Left ventricle myocardium inferior (tissue), 1 donor: ENCODE measurements at regions not wholly inside any gene's neighbourhood (a gene's known extent, or its start where the extent isn't known, plus 50 kb on each side); places are given as distances from the start of the nearest gene placed in this dataset.

ENCODE experiments used
- DNase-seq: peaks from one replicate; pipeline ENCODE4 v3.0.0-alpha.2; 2020
- H3K27ac ChIP-seq: fragments of 200-600 bp; replicated peaks from 2 replicates; pipeline ENCODE4 v1.8.0; 2021
- H3K27me3 ChIP-seq: fragments of 200-600 bp; 2 replicates; pipeline ENCODE4 v1.8.0; 2021; ENCODE audit warnings: low read depth
- H3K36me3 ChIP-seq: fragments of 200-600 bp; 2 replicates; pipeline ENCODE4 v1.8.0; 2021
- H3K4me1 ChIP-seq: fragments of 200-600 bp; 2 replicates; pipeline ENCODE4 v1.8.0; 2021
- H3K4me3 ChIP-seq: fragments of 200-600 bp; 2 replicates; pipeline ENCODE4 v1.8.0; 2021; ENCODE audit warnings: mild to moderate bottlenecking, moderate library complexity
- H3K9me3 ChIP-seq: fragments of 200-600 bp; replicated peaks from 2 replicates; pipeline ENCODE4 v1.8.0; 2021
- CTCF ChIP-seq: fragments of 200-600 bp; IDR thresholded peaks from 2 replicates; pipeline ENCODE4 v1.8.0; 2021; ENCODE audit warnings: antibody characterized with exemption, mild to moderate bottlenecking, borderline replicate concordance
- intact Hi-C: fragments of 100-400 bp; cut with micrococcal nuclease; formaldehyde crosslinking; loops from one replicate; pipeline ENCODE4 v1.11.0; 2022
- donor health status: DM: no; HTN: yes; CAD: no; lungs with severe emphysema.

GRCh38 chr2:204470621-204471196 lies 74.6 kb upstream of the PARD3B start:
- no peak overlapping the region for H3K4me3 ChIP-seq
- no peaks in the 10 kb centered on the region for H3K4me1 ChIP-seq
- H3K9me3 ChIP-seq, result no peaks in the 10 kb centered on the region
- no peaks in the 10 kb centered on the region for H3K27me3 ChIP-seq
- no peak for DNase-seq
- H3K36me3 ChIP-seq, result no peaks in the 10 kb centered on the region
- TF ChIP-seq CTCF, result no peak
- H3K27ac ChIP-seq, result no peak overlapping the region
- intact Hi-C loops, result no loop called here

DNA sequence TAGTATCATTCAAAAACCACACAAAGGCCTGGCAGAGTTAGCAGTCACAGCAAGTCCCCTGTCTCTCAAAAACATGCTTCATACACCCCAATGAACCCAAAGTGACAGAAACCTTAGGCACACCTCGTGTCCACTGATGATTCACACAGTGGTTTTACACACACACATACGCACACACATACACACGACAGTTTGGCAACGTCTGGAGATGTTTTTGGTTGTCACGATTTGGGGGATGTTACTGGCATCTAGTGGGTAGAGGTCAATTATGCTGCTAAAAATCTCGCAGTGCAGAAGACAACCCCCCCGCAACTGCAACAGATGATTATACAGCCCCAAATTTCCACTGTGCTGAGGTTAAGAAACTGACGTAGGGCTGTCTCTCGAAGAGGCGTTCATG lies 72.9 kb upstream of the PARD3B start:
- no peaks in the 10 kb centered on the region for H3K36me3 ChIP-seq
- no peaks in the 10 kb centered on the region for H3K4me1 ChIP-seq
- no peaks in the 10 kb centered on the region for H3K27me3 ChIP-seq
- DNase-seq, result no peak
- no peak for TF ChIP-seq CTCF
- H3K9me3 ChIP-seq, result no peaks in the 10 kb centered on the region
- intact Hi-C loops, result no loop called here
- no peak overlapping the region for H3K27ac ChIP-seq
- H3K4me3 ChIP-seq, result no peak overlapping the region

DNA sequence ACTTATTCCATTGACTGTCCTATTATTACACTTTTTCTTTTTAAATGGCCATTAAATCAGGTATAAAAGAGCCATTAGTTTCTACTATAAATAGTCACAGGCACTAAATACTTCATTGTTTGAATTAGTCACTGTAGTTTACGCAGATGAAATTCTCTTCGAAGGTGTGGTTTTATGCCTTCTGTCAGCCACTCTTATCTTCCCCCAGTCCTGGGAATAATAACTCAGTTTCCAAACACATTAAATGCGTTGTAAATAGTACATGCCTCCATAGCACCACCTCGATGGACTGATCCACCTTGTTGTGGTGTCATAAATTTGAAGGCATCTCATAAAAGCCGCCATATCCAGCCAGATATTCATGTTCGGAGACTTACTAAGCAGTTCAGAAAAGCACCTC lies 72.1 kb upstream of the PARD3B start:
- Histone ChIP-seq H3K4me3 (no peak overlapping the region), H3K4me1 (no peaks in the 10 kb centered on the region), H3K9me3 (no peaks in the 10 kb centered on the region), H3K27ac (no peak overlapping the region), H3K27me3 (no peaks in the 10 kb centered on the region), H3K36me3 (no peaks in the 10 kb centered on the region)
- intact Hi-C loops, result no loop called here
- no peak for DNase-seq
- no peak for TF ChIP-seq CTCF

DNA sequence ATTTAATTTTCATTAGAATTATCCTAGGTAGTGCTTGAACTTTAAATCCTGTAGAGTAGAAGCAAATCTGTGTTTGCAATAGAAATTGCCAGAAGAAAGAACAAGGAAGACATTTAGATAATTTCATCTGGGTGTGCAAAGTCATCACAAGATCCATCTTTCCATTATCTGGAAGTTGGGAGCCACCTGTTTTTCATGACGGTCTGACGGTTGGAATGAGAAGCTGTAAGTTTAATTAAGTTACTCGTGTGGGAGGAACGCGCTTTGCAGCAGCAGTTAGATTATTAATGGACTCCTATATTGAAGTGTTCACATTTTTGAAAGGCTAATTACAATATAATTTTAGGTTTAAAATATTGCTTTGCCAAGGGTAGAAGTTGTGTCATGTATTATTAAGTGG lies 69.9 kb upstream of the PARD3B start:
- Histone ChIP-seq H3K9me3 (no peaks in the 10 kb centered on the region), H3K36me3 (no peaks in the 10 kb centered on the region), H3K27ac (no peak overlapping the region), H3K4me1 (no peaks in the 10 kb centered on the region), H3K27me3 (no peaks in the 10 kb centered on the region), H3K4me3 (no peak overlapping the region)
- intact Hi-C loops, result no loop called here
- no peak for TF ChIP-seq CTCF
- no peak for DNase-seq

DNA sequence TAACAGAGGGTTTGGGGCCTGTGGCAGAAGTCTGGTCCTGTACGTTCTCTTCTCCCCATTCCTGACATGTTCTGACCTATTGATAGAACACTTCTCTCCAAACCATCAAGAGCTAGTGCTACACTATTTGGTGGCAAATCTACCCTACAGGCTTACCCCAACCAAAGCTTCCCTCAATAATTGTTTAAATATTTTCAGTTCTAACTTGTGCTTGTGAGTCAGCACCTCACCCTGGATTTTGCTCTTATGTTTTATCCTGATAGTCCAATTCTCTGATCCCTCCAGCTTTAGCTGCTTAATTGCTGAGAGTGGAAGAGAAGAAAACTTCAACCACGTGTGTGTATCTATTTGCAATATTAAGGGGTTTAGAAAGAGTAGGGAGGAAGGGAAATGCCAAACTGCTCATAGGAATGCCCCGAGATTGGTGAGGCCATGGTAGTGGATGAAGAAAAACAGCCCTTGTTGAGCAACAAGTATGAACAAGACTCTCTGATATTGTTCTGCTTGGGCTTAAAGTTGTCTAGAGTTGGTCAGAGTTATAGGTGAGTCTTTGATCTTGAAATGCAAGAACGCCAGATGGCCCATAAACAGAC lies 67.8 kb upstream of the PARD3B start:
- no peak for TF ChIP-seq CTCF
- intact Hi-C loops, result no loop called here
- Histone ChIP-seq H3K27ac (no peak overlapping the region), H3K4me1 (no peaks in the 10 kb centered on the region), H3K9me3 (no peaks in the 10 kb centered on the region), H3K4me3 (no peak overlapping the region), H3K27me3 (no peaks in the 10 kb centered on the region), H3K36me3 (no peaks in the 10 kb centered on the region)
- DNase-seq, result no peak
